ENCODE measurements at regions not wholly inside any gene's neighbourhood (a gene's known extent, or its start where the extent isn't known, plus 50 kb on each side); places are given as distances from the start of the nearest gene placed in this dataset.

GRCh38 chr9:1707291-1707690 lies 307.9 kb upstream of the SMARCA2 start:
- no peak overlapping the region for H2AFZ ChIP-seq (ENCODE audit: low read depth, low read length)

More at GRCh38 chr9:1707291-1707690, 307.9 kb upstream of the SMARCA2 start:
- ChIA-PET CTCF (no interaction called here), POLR2A (no interaction called here)
- dilution Hi-C loops (cut with MboI; ENCODE audit: extremely low pct_ligation_motif_present, low sequenced_read_pairs) (no loop called here), intact Hi-C loops (cut with micrococcal nuclease) (no loop called here)
- no peaks in the 10 kb centered on the region for H3K79me2 ChIP-seq (ENCODE audit: control insufficient read depth, insufficient read depth, low read length)
- no peak overlapping the region for H3K9ac ChIP-seq (replicated peaks; ENCODE audit: extremely low read depth, insufficient read depth, low read length)
- no peak for TF ChIP-seq FOS (IDR thresholded peaks at IDR 0.05; ENCODE audit: borderline replicate concordance, insufficient read depth, low read length)
- TF ChIP-seq POLR2A (IDR thresholded peaks at IDR 0.05; ENCODE audit: low read depth, low read length), result no peak
- no peak for TF ChIP-seq MAX (IDR thresholded peaks at IDR 0.05; ENCODE audit: insufficient read depth, insufficient read length)
- TF ChIP-seq JUN (IDR thresholded peaks at IDR 0.05; ENCODE audit: borderline replicate concordance, insufficient read depth, insufficient read length, low read depth), result no peak
- no peak for TF ChIP-seq POLR2AphosphoS5 (IDR thresholded peaks at IDR 0.05; ENCODE audit: insufficient read depth, low read depth, low read length)
- TF ChIP-seq GATA2 (IDR thresholded peaks at IDR 0.05; ENCODE audit: insufficient read depth, insufficient read length, low read depth, low read length), result no peak
- TF ChIP-seq CTCF (IDR thresholded peaks at IDR 0.05; ENCODE audit: extremely low read depth in 1 of 2, insufficient read depth in 1 of 2, low read depth in 1 of 2, low read length in 2 of 2), result no peak
- TF ChIP-seq EZH2 (IDR thresholded peaks at IDR 0.05; ENCODE audit: borderline replicate concordance, low read depth, low read length, severe bottlenecking), result no peak
- no peak for TF ChIP-seq MYC (IDR thresholded peaks at IDR 0.05; ENCODE audit: low read depth, low read length)
- H4K20me1 ChIP-seq (replicated peaks; ENCODE audit: control insufficient read depth, extremely low read depth, insufficient read depth, low read length), result no peaks in the 10 kb centered on the region
- no peaks in the 10 kb centered on the region for H3K9me1 ChIP-seq (replicated peaks; ENCODE audit: control insufficient read depth, extremely low read depth, insufficient read depth, low read length)
- H3K36me3 ChIP-seq (ENCODE audit: control insufficient read depth in 2 of 2, extremely low read depth in 1 of 2, insufficient read depth in 2 of 2, low read length in 2 of 2), result no peaks in the 10 kb centered on the region
- DNase-seq (ENCODE audit: low read depth, low spot score) (no peak), FAIRE-seq (no peak)
- no peaks in the 10 kb centered on the region for H3K27me3 ChIP-seq (ENCODE audit: control insufficient read depth in 2 of 2, insufficient read depth in 2 of 2, low read length in 2 of 2)
- no TSS peak for BruUV-seq (replicated peaks)
- H3K4me3 ChIP-seq (replicated peaks in 1 of 3; ENCODE audit: insufficient read depth in 1 of 3, low read depth in 1 of 3, low read length in 3 of 3), result no peak overlapping the region
- H3K9me3 ChIP-seq (replicated peaks; ENCODE audit: control insufficient read depth, insufficient read depth, low read length), result no peaks in the 10 kb centered on the region
- no peaks in the 10 kb centered on the region for H3K4me1 ChIP-seq (ENCODE audit: control insufficient read depth, extremely low read depth, insufficient read depth, low read length)
- H3K4me2 ChIP-seq (ENCODE audit: insufficient read depth, low read length), result no peak overlapping the region
- H3K27ac ChIP-seq (ENCODE audit: insufficient read depth, low read depth, low read length), result no peak overlapping the region

Measured in endothelial cell of umbilical vein (primary cell).